ENCODE measurements at regions not wholly inside any gene's neighbourhood (a gene's known extent, or its start where the extent isn't known, plus 50 kb on each side); places are given as distances from the start of the nearest gene placed in this dataset.

- TF ChIP-seq CTCF (IDR thresholded peaks at IDR 0.05) (no peak), POLR2AphosphoS5 (IDR thresholded peaks at IDR 0.05) (no peak), EP300 (IDR thresholded peaks at IDR 0.05) (no peak), POLR2A (IDR thresholded peaks at IDR 0.05) (no peak)
These were observed 105.7 kb downstream of the TUSC7 start for GRCh38 chr3:116815321-116815720.
